HCT116 (cell line): ENCODE measurements at regions not wholly inside any gene's neighbourhood (a gene's known extent, or its start where the extent isn't known, plus 50 kb on each side); places are given as distances from the start of the nearest gene placed in this dataset.

Source experiments
- ATAC-seq: fragments of 200-7000 bp; cut with Tn5 transposase; 2 replicates; pipeline ENCODE4 v1.9.1; 2020; ENCODE audit warnings: mild to moderate bottlenecking, moderate library complexity
- BruUV-seq: library from RNA; stranded (reverse); fragments of 400-500 nt; replicated peaks from 2 replicates; lab custom pipeline; 2021; lab: Mats Ljungman, UMichigan
- CTCF ChIA-PET: fragments of 300-600 bp; sonication (Branson Sonifier 250); formaldehyde crosslinking; loops from one replicate; lab custom pipeline; 2021; ENCODE audit warnings: antibody characterized with exemption; lab: Charles Lee
- POLR2A ChIA-PET: fragments of 300-600, 350-600 bp; sonication (Branson Sonifier 250); formaldehyde crosslinking; loops from one replicate; lab custom pipeline; 2021; ENCODE audit warnings: antibody characterized with exemption; lab: Charles Lee
- RAD21 ChIA-PET, 2 experiments: fragments of 300-600 bp; sonication (Branson Sonifier 250); formaldehyde crosslinking; loops; one replicate each; lab custom pipeline; 2023; ENCODE audit warnings: low total read pairs in 2 of 2; ENCODE audit not compliant: uncharacterized antibody in 2 of 2, unreplicated experiment in 2 of 2, low non-redundant PET in 1 of 2; lab: Charles Lee
- DNase-seq: peaks from one replicate; pipeline ENCODE4 v3.0.0-alpha.2; 2010; ENCODE audit warnings: low read depth, low spot score
- H2AFZ ChIP-seq: fragments of 200-600 bp; shearing (Covaris generic), sonication (generic); 2 replicates; pipeline ENCODE4 v1.6.1; 2017; ENCODE audit warnings: low read depth, mixed run types, mixed read lengths, antibody characterized with exemption, low read length; ENCODE audit not compliant: poor library complexity, severe bottlenecking
- H3K27ac ChIP-seq: 2 replicates; pipeline ENCODE4 v1.5.1; 2012; ENCODE audit warnings: low read depth, low read length
- H3K27me3 ChIP-seq: fragments of 200-600 bp; sonication (generic); 2 replicates; pipeline ENCODE4 v1.6.1; 2016; ENCODE audit warnings: mixed run types, low read length, mixed read lengths; ENCODE audit not compliant: insufficient read depth
- H3K36me3 ChIP-seq, 2 experiments: fragments of 200-500 bp in 1 of 2; fragments of 200-600 bp in 1 of 2; sonication (Bioruptor generic) in 1 of 2; sonication (generic) in 1 of 2; 2 replicates each; pipeline versions ENCODE4 v1.5.1 to v1.6.1; 2014 to 2016; ENCODE audit warnings: low read length in 2 of 2, inconsistent platforms in 1 of 2, mixed read lengths in 1 of 2, mixed run types in 1 of 2; ENCODE audit not compliant: insufficient read depth in 2 of 2, control insufficient read depth in 1 of 2
- H3K4me1 ChIP-seq, 2 experiments: fragments of 200-600 bp in 1 of 2; sonication (generic) in 1 of 2; 2 replicates each; pipeline versions ENCODE4 v1.5.1 to v1.6.1; 2012 to 2017; ENCODE audit warnings: low read length in 2 of 2, inconsistent platforms in 1 of 2, mild to moderate bottlenecking in 1 of 2, mixed read lengths in 1 of 2, mixed run types in 1 of 2, moderate library complexity in 1 of 2; ENCODE audit not compliant: insufficient read depth in 2 of 2, control insufficient read depth in 1 of 2
- H3K4me2 ChIP-seq: fragments of 200-600 bp; sonication (generic); 2 replicates; pipeline ENCODE4 v1.6.1; 2017; ENCODE audit warnings: mixed run types, low read length, mixed read lengths
- H3K4me3 ChIP-seq, 2 experiments: fragments of 200-600 bp in 1 of 2; sonication (generic) in 1 of 2; replicated peaks in 1 of 2; 2 replicates each; pipeline ENCODE4 v1.5.1; 2011 to 2016; ENCODE audit warnings: low read length in 2 of 2, control low read depth in 1 of 2, low read depth in 1 of 2, mild to moderate bottlenecking in 1 of 2, mixed read lengths in 1 of 2, mixed run types in 1 of 2
- H3K79me2 ChIP-seq: fragments of 200-600 bp; sonication (generic); 2 replicates; pipeline ENCODE4 v1.6.1; 2017; ENCODE audit warnings: mild to moderate bottlenecking, mixed run types, low read length, moderate library complexity, mixed read lengths; ENCODE audit not compliant: insufficient read depth
- H3K9ac ChIP-seq: fragments of 200-600 bp; sonication (generic); 2 replicates; pipeline ENCODE4 v1.6.1; 2016; ENCODE audit warnings: low read length, mixed read lengths
- H3K9me2 ChIP-seq: fragments of 200-600 bp; sonication (generic), shearing (Covaris generic); 2 replicates; pipeline ENCODE4 v1.6.1; 2017; ENCODE audit warnings: mixed run types, mild to moderate bottlenecking, moderate library complexity; ENCODE audit not compliant: insufficient read depth
- H3K9me3 ChIP-seq, 2 experiments: fragments of 200-500 bp in 1 of 2; fragments of 200-600 bp in 1 of 2; sonication (Bioruptor generic) in 1 of 2; sonication (generic) in 1 of 2; 2 replicates each; pipeline ENCODE4 v1.6.1; 2014 to 2017; ENCODE audit warnings: low read length in 2 of 2, mixed read lengths in 2 of 2, inconsistent platforms in 1 of 2, low read depth in 1 of 2, mild to moderate bottlenecking in 1 of 2, mixed run types in 1 of 2, moderate library complexity in 1 of 2; ENCODE audit not compliant: control insufficient read depth in 1 of 2, insufficient read depth in 1 of 2
- H4K20me1 ChIP-seq: fragments of 200-600 bp; sonication (generic), shearing (Covaris generic); 2 replicates; pipeline ENCODE4 v1.6.1; 2017; ENCODE audit warnings: mixed run types, mild to moderate bottlenecking, moderate library complexity; ENCODE audit not compliant: insufficient read depth
- CEBPB ChIP-seq: IDR thresholded peaks from 2 replicates; pipeline ENCODE4 v1.6.1; 2012; ENCODE audit warnings: low read depth
- CTCF ChIP-seq, 3 experiments: fragments of 200-600 bp in 1 of 3; sonication (generic) in 1 of 3; IDR thresholded peaks in 2 of 3; conservative IDR thresholded peaks in 1 of 3; 2 replicates each; pipeline ENCODE4 v1.5.1; 2012 to 2017; ENCODE audit warnings: low read depth in 2 of 3, low read length in 2 of 3, antibody characterized with exemption in 1 of 3, borderline replicate concordance in 1 of 3, control low read depth in 1 of 3, mild to moderate bottlenecking in 1 of 3, mixed read lengths in 1 of 3, mixed run types in 1 of 3, moderate library complexity in 1 of 3; ENCODE audit not compliant: insufficient read depth in 1 of 3
- EGR1 ChIP-seq: IDR thresholded peaks from 2 replicates; pipeline ENCODE4 v1.6.1; 2012; ENCODE audit warnings: low read depth
- EZH2 ChIP-seq: fragments of 200-600 bp; sonication (generic); IDR thresholded peaks from 2 replicates; pipeline ENCODE4 v1.6.1; 2017; ENCODE audit warnings: antibody characterized with exemption, mixed run types
- EZH2phosphoT487 ChIP-seq: fragments of 200-600 bp; IDR thresholded peaks from 2 replicates; pipeline ENCODE4 v1.6.1; 2018; ENCODE audit warnings: antibody characterized with exemption, borderline replicate concordance
- JUND ChIP-seq: IDR thresholded peaks from 2 replicates; pipeline ENCODE4 v1.6.1; 2012
- POLR2A ChIP-seq: IDR thresholded peaks from 2 replicates; pipeline ENCODE4 v1.7.0; 2011; ENCODE audit warnings: borderline replicate concordance; ENCODE audit not compliant: insufficient read depth, insufficient read length; ENCODE audit errors: extremely low read depth
- POLR2AphosphoS5 ChIP-seq: IDR thresholded peaks from 2 replicates; pipeline ENCODE4 v1.6.1; 2011; ENCODE audit warnings: mild to moderate bottlenecking, low read depth, low read length, moderate library complexity
- RAD21 ChIP-seq: IDR thresholded peaks from 2 replicates; pipeline ENCODE4 v1.6.1; 2012; ENCODE audit warnings: low read depth, mild to moderate bottlenecking
- SP1 ChIP-seq: IDR thresholded peaks from 2 replicates; pipeline ENCODE4 v1.6.1; 2012; ENCODE audit warnings: low read depth
- TCF7L2 ChIP-seq: IDR thresholded peaks from 2 replicates; pipeline ENCODE4 v1.7.0; 2011; ENCODE audit warnings: borderline replicate concordance, inconsistent platforms; ENCODE audit not compliant: insufficient read depth, insufficient read length; ENCODE audit errors: extremely low read depth
- YY1 ChIP-seq: IDR thresholded peaks from 2 replicates; pipeline ENCODE4 v1.6.1; 2011; ENCODE audit warnings: low read length, low read depth, moderate library complexity, mild to moderate bottlenecking; ENCODE audit not compliant: insufficient replicate concordance; ENCODE audit errors: extremely low read depth
- ZNF274 ChIP-seq: fragments of 200-500 bp; sonication (Bioruptor generic); IDR thresholded peaks from 2 replicates; pipeline ENCODE4 v1.6.1; 2014; ENCODE audit warnings: mild to moderate bottlenecking, low read depth, low read length, inconsistent platforms
- intact Hi-C: fragments of 100-400 bp; cut with micrococcal nuclease; formaldehyde crosslinking; loops from 2 replicates; pipeline ENCODE4 v1.10.0; 2022
- TF ChIP-seq, protein P1 (sequence below): IDR thresholded peaks from 2 replicates; pipeline ENCODE4 v1.6.1; 2012
- TF ChIP-seq, protein P2 (sequence below): IDR thresholded peaks from 2 replicates; pipeline ENCODE4 v1.6.1; 2011; ENCODE audit warnings: mild to moderate bottlenecking, low read length, moderate library complexity; ENCODE audit not compliant: insufficient replicate concordance; ENCODE audit errors: extremely low read depth

DNA sequence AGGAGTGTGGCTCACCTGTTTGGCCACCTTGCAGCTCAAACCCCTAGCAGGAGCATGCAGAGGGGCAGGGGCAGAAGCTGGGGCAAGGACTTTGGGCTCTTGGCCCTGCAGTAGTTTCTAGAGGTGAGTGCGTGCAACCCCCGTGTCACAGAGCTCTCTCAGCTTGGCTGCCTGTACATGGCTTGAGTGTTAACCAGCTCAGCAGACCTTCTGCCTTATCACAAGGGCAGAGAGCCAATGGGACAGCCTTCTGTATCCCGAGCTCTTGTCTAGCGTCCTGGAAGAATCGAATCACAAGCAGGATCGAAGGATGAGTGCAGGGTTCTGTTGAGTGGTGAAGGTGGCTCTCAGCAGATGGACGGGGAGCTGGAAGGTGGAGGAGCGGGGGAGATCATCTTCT, 120.3 kb upstream of the TMEM18 start:
- Histone ChIP-seq H4K20me1 (no peaks in the 10 kb centered on the region), H3K4me2 (no peak overlapping the region), H3K79me2 (no peaks in the 10 kb centered on the region), H3K27ac (no peak overlapping the region), H3K9ac (no peak overlapping the region), H3K4me3 (no peak overlapping the region), H3K36me3 (no peaks in the 10 kb centered on the region), H2AFZ (no peak overlapping the region), H3K9me2 (no peaks in the 10 kb centered on the region), H3K4me1 (no peaks in the 10 kb centered on the region), H3K27me3 (no peaks in the 10 kb centered on the region), H3K9me3 (no peaks in the 10 kb centered on the region)
- RAD21 ChIA-PET, result no interaction called here
- ATAC-seq, result no peak
- POLR2A ChIA-PET, result no interaction called here
- intact Hi-C loops, result no loop called here
- no TSS peak for BruUV-seq
- TF ChIP-seq EGR1, result no peak
- TF ChIP-seq RAD21, result no peak
- TF ChIP-seq CEBPB, result no peak
- no peak for TF ChIP-seq SP1
- TF ChIP-seq, protein P1, sequence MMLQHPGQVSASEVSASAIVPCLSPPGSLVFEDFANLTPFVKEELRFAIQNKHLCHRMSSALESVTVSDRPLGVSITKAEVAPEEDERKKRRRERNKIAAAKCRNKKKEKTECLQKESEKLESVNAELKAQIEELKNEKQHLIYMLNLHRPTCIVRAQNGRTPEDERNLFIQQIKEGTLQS, result no peak
- TF ChIP-seq, protein P2, sequence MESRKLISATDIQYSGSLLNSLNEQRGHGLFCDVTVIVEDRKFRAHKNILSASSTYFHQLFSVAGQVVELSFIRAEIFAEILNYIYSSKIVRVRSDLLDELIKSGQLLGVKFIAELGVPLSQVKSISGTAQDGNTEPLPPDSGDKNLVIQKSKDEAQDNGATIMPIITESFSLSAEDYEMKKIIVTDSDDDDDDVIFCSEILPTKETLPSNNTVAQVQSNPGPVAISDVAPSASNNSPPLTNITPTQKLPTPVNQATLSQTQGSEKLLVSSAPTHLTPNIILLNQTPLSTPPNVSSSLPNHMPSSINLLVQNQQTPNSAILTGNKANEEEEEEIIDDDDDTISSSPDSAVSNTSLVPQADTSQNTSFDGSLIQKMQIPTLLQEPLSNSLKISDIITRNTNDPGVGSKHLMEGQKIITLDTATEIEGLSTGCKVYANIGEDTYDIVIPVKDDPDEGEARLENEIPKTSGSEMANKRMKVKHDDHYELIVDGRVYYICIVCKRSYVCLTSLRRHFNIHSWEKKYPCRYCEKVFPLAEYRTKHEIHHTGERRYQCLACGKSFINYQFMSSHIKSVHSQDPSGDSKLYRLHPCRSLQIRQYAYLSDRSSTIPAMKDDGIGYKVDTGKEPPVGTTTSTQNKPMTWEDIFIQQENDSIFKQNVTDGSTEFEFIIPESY, result no peak
- TF ChIP-seq JUND, result no peak
- TF ChIP-seq YY1, result no peak
- TF ChIP-seq POLR2A, result no peak
- TF ChIP-seq EZH2, result no peak
- TF ChIP-seq POLR2AphosphoS5, result no peak
- TF ChIP-seq ZNF274, result no peak
- TF ChIP-seq TCF7L2, result no peak
- no peak for TF ChIP-seq EZH2phosphoT487
- TF ChIP-seq CTCF (IDR thresholded peaks at IDR 0.05 in 2 of 3, conservative IDR thresholded peaks at IDR 0.05 in 1 of 3; ENCODE audit: borderline replicate concordance in 1 of 3, insufficient read depth in 1 of 3, low read depth in 2 of 3, low read length in 2 of 3), result no peak
- DNase-seq, result no peak
- CTCF ChIA-PET, result no interaction called here
